ENCODE measurements at regions not wholly inside any gene's neighbourhood (a gene's known extent, or its start where the extent isn't known, plus 50 kb on each side); places are given as distances from the start of the nearest gene placed in this dataset.

DNA sequence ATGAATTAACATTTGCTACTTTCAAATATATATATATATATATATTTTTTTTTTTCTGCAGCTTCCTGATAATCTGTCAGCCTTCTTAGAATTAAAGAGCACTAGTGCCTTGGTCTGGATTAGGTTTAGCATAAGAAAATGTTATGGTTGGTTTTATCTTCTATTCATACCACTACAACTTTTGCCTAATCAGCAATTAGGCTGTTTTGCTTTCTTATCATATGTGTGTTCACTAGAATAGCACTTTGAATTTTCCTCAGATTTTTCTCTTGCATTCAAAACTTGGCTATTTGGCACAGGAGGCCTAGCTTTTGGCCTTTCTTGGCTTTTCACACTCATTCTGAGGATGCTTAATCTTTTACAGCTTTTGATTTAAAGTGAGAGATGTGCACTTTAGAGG lies 1468.1 kb downstream of the PCDH9 start:
- no peak for ATAC-seq (ENCODE audit: low read depth)
- H3K4me2 ChIP-seq (ENCODE audit: low read depth, low read length), result no peak overlapping the region
- H3K23ac ChIP-seq (ENCODE audit: low read depth, low read length), result no peak overlapping the region
- no peak overlapping the region for H3K27ac ChIP-seq (ENCODE audit: insufficient read depth, low read length)
- H3K9me3 ChIP-seq (ENCODE audit: control insufficient read depth, insufficient read depth, low read length), result peaks cover 3% of the 10 kb centered on the region; the same call in 1 of the 2 replicates
- no peak overlapping the region for H3K4me3 ChIP-seq (ENCODE audit: insufficient read depth, low read depth, low read length)
- no peaks in the 10 kb centered on the region for H4K20me1 ChIP-seq (ENCODE audit: insufficient read depth, low read length)
- no peak overlapping the region for H3K18ac ChIP-seq (ENCODE audit: low read depth, low read length)
- in situ Hi-C loops (cut with MboI; ENCODE audit: low sequenced_read_pairs), result no loop called here
- no peak overlapping the region for H3K56ac ChIP-seq (ENCODE audit: extremely low read depth, insufficient read depth, low read length)
- CTCF ChIA-PET, result interaction anchor here (0.7 kb wide), 1 partner anchor 25 kb away, joined by 3 read pairs; no protein-coding TSS in a partner anchor
- H3K36me3 ChIP-seq (ENCODE audit: control insufficient read depth, insufficient read depth, low read length), result no peaks in the 10 kb centered on the region
- H3K4me1 ChIP-seq (ENCODE audit: control insufficient read depth, insufficient read depth, low read length), result no peaks in the 10 kb centered on the region
- no peak overlapping the region for H4K91ac ChIP-seq (ENCODE audit: insufficient read depth, low read depth, low read length)
- dilution Hi-C loops (cut with HindIII; ENCODE audit: low sequenced_read_pairs, unreplicated experiment), result no loop called here
- intact Hi-C loops (cut with micrococcal nuclease), result no loop called here
- no peaks in the 10 kb centered on the region for H3K79me1 ChIP-seq (ENCODE audit: low read depth in 1 of 2, low read length in 2 of 2)
- TF ChIP-seq, protein P1, sequence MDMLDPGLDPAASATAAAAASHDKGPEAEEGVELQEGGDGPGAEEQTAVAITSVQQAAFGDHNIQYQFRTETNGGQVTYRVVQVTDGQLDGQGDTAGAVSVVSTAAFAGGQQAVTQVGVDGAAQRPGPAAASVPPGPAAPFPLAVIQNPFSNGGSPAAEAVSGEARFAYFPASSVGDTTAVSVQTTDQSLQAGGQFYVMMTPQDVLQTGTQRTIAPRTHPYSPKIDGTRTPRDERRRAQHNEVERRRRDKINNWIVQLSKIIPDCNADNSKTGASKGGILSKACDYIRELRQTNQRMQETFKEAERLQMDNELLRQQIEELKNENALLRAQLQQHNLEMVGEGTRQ (IDR thresholded peaks at IDR 0.05; ENCODE audit: low read depth, low read length), result no peak
- no peak for TF ChIP-seq CTCF (conservative IDR thresholded peaks at IDR 0.05; ENCODE audit: low read depth, low read length)
- TF ChIP-seq MAFK (IDR thresholded peaks at IDR 0.05; ENCODE audit: low read depth, low read length), result peak; percentile 84
- no peak for TF ChIP-seq NFE2L2 (IDR thresholded peaks at IDR 0.05; ENCODE audit: low read depth, low read length)
- no peak for TF ChIP-seq MXI1 (IDR thresholded peaks at IDR 0.05; ENCODE audit: borderline replicate concordance, low read depth, low read length)
- TF ChIP-seq RAD21 (IDR thresholded peaks at IDR 0.05; ENCODE audit: low read length), result no peak
- H3K27me3 ChIP-seq (ENCODE audit: control insufficient read depth, insufficient read depth, low read length), result no peaks in the 10 kb centered on the region
- H2AK5ac ChIP-seq (ENCODE audit: low read depth, low read length), result no peak overlapping the region
- no peak overlapping the region for H2BK15ac ChIP-seq (ENCODE audit: low read depth, low read length)
- H3K9me1 ChIP-seq (ENCODE audit: insufficient read depth, low read length), result no peaks in the 10 kb centered on the region
- DNase-seq, result no peak
- no peak overlapping the region for H3K9ac ChIP-seq (ENCODE audit: low read depth, low read length)
- no peak overlapping the region for H3K4ac ChIP-seq (ENCODE audit: low read depth, low read length)
- no TSS peak for BruUV-seq (replicated peaks)
- POLR2A ChIA-PET (ENCODE audit: unreplicated experiment), result no interaction called here
- no peak overlapping the region for H2BK120ac ChIP-seq (ENCODE audit: low read depth, low read length)
- H4K8ac ChIP-seq (ENCODE audit: low read depth in 2 of 2, low read length in 2 of 2), result no peak overlapping the region
- no peak overlapping the region for H2BK20ac ChIP-seq (ENCODE audit: low read depth, low read length)
- H3K14ac ChIP-seq (replicated peaks; ENCODE audit: low read depth, low read length), result no peak overlapping the region
- H4K5ac ChIP-seq (ENCODE audit: low read depth, low read length), result no peak overlapping the region
- no peak overlapping the region for H2BK5ac ChIP-seq (ENCODE audit: low read depth, low read length, poor library complexity, severe bottlenecking)
- H2AK9ac ChIP-seq (replicated peaks; ENCODE audit: low read depth, low read length, poor library complexity), result no peak overlapping the region
- no peak overlapping the region for H2AFZ ChIP-seq (replicated peaks; ENCODE audit: low read length, poor library complexity)
